ENCODE measurements at regions not wholly inside any gene's neighbourhood (a gene's known extent, or its start where the extent isn't known, plus 50 kb on each side); places are given as distances from the start of the nearest gene placed in this dataset.

GRCh38 chr6:128655978-128656498 is 135.6 kb upstream of the PTPRK start:
- no peak for TF ChIP-seq CTCF (IDR thresholded peaks at IDR 0.05; ENCODE audit: borderline replicate concordance, extremely low read depth, low read length, poor library complexity, severe bottlenecking)
- TF ChIP-seq EZH2 (IDR thresholded peaks at IDR 0.05; ENCODE audit: borderline replicate concordance, low read depth, low read length, severe bottlenecking), result no peak
